Spleen (tissue), 7 donors: ENCODE measurements at regions not wholly inside any gene's neighbourhood (a gene's known extent, or its start where the extent isn't known, plus 50 kb on each side); places are given as distances from the start of the nearest gene placed in this dataset.

Experiments
- CTCF ChIP-seq, 11 experiments: fragments of 200-600 bp in 7 of 11; fragments of 450-650 bp in 4 of 11; sonication (generic) in 4 of 11; IDR thresholded peaks in 8 of 11; conservative IDR thresholded peaks in 3 of 11; 1 replicate in 7 of 11; 2 replicates in 4 of 11; pipeline versions ENCODE4 v1.4.0 to v1.8.0; 2016 to 2021; ENCODE audit warnings: antibody characterized with exemption in 11 of 11, inconsistent platforms in 4 of 11, mild to moderate bottlenecking in 1 of 11
- POLR2A ChIP-seq, 3 donors: fragments of 450-650 bp; IDR thresholded peaks; one replicate each; pipeline ENCODE4 v1.5.1; 2017; ENCODE audit warnings: antibody characterized with exemption in 3 of 3, mild to moderate bottlenecking in 1 of 3
- POLR2AphosphoS5 ChIP-seq, 3 donors: sonication (generic); formaldehyde crosslinking; IDR thresholded peaks; one replicate each; pipeline ENCODE4 v1.5.1; 2017; ENCODE audit warnings: antibody characterized with exemption in 3 of 3
- donor health status: DM: no; HTN: no; CAD: no; lungs with moderate emphysema.
- donor health status: DM: no; HTN: no; CAD: no.
- donor health status: DM: no; HTN: no; CAD: no.

GRCh38 chr15:70172566-70173225, 75.0 kb upstream of the TLE3 start:
- no peak for TF ChIP-seq CTCF (IDR thresholded peaks at IDR 0.05 in 8 of 11, conservative IDR thresholded peaks at IDR 0.05 in 3 of 11)
- TF ChIP-seq POLR2A (IDR thresholded peaks at IDR 0.05): no peak
- no peak for TF ChIP-seq POLR2AphosphoS5 (IDR thresholded peaks at IDR 0.05)
